ENCODE measurements at regions not wholly inside any gene's neighbourhood (a gene's known extent, or its start where the extent isn't known, plus 50 kb on each side); places are given as distances from the start of the nearest gene placed in this dataset.

DNA sequence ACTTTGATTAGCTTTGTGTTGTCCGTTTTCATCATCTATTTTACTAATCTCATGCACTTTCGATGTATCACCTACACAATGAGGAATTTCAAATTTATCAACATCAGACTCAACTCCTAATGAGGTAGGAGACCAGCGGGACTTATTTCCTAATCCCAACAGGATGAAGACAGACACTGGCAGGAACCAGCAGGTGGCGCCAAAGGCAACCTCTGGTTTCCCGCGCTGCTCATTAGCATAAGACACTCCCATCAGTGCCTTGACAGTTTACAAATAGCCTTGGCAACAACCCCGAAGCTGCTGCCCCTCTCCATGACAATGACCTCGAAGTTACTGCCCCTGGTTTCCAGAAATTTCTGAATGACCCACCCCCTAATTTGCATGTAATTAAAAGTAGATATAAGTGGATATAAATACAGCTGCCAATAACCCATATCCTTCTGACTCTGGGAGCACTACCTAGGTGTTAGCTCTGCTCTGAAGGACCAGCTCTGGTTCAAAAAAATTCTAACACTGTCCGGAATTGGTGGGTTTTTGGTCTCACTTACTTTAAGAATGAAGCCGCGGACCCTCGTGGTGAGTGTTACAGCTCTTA is 974.8 kb downstream of the ADGRL2 start:
- DNase-seq (ENCODE audit: low read depth) = no peak

GRCh38 chr1:82762829-82763532 is 962.2 kb downstream of the ADGRL2 start:
- no peak for DNase-seq (ENCODE audit: low read depth)

GRCh38 chr1:82759035-82759434 is 958.3 kb downstream of the ADGRL2 start:
- DNase-seq (ENCODE audit: low read depth) = no peak

DNA sequence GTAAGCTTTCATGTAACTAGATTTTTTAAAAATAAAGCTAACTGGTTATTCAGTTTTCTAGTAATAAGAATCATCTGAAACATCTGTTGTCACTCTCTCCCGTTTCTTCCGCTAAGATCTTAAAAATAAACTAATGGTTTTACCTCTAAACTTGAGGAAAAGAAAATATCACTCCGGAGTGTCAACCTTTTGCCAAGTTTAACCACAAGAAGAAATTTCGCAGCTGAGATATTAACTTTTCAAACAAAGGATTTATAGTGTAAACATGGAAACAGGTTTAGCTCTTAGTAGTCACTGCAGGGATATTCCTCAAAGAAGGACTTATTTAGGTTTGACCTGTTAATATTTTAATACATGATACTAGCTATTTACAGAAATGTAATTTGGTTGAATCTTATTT is 954.9 kb downstream of the ADGRL2 start:
- no peak for DNase-seq (ENCODE audit: low read depth)

DNA sequence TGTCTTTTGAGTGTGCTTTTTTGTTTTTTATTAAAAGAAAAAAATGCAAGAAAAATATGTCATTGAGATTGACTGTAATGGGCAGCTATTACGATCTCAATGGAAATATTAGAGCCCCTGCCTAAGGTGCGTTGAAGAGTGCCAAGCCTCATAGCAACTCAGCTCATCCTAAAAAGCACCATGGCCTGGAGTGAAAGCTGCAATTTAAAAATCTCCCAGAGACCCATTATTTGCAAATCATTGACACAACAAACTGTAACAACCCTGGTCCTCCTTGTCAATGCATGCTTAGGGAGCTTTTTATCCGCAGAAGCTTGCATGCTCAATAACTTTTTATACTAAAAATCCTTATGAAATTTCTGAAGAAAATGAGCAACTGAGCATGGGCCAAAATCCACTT is 954.5 kb downstream of the ADGRL2 start:
- no peak for DNase-seq (ENCODE audit: low read depth)

GRCh38 chr1:82752046-82752445 is 951.3 kb downstream of the ADGRL2 start:
- no peak for DNase-seq (ENCODE audit: low read depth)

GRCh38 chr1:82733645-82734044 is 932.9 kb downstream of the ADGRL2 start:
- no peak for DNase-seq (ENCODE audit: low read depth)

DNA sequence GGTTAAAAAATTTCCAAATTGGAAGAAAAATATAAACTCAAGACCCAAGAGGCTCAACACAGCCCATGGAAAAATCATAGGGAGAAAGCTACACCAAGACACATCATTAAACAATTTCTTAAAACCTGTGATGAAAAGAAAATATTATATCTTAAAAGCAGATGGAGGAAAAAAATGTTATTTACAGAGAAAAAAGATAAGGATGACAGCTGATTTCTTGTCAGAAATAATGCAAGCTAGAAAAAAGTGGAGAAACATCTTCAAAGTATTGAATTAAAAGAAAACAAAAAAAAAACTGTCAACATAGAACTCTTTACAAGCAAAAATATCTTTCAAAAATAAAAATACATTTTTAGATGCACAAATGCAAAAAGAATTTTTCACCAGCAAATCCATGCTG is 930.5 kb downstream of the ADGRL2 start:
- no peak for DNase-seq (ENCODE audit: low read depth)

DNA sequence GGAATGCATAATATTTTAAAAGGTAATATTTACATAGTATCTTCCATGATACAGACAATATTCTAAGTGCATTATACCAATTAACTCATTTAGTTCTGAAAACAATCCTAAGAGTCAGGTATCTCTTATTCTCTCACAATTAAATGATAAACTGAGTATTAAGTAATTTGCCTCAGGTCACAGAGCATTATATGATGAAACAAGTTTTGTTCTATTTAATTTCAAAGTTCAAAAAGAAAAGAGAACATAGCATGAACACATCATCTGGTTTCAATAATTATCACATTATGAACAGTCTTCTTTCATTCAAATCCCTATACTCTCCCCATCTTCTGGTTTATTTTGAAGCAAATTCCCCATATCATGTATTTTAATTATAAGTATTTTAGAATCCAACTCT is 927.5 kb downstream of the ADGRL2 start:
- no peak for DNase-seq (ENCODE audit: low read depth)

- DNase-seq (ENCODE audit: low read depth) = no peak
Measured at GRCh38 chr1:82724246-82724645, 923.5 kb downstream of the ADGRL2 start.

DNA sequence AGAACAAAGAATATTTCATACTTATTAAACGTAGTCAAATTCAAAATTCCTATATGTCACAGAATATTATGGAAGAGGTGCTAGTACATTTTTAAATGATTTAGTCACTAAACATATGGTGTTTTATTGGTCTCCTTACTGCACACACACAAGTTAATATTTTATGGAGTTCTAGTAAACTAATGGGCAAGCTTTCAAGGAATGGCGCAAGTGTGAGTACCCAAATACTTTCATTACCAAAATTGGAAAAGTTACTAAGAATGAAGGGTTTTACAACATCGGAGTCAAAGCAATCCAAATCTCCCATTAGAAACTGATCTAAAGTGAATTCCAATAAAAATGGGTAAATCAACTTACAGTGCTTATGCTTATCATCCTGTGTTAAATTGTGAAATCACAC is 921.9 kb downstream of the ADGRL2 start:
- no peak for DNase-seq (ENCODE audit: low read depth)

GRCh38 chr1:82721702-82722101 is 921.0 kb downstream of the ADGRL2 start:
- no peak for DNase-seq (ENCODE audit: low read depth)

- no peak for DNase-seq (ENCODE audit: low read depth)
Measured at GRCh38 chr1:82718719-82719419, 918.1 kb downstream of the ADGRL2 start.

DNA sequence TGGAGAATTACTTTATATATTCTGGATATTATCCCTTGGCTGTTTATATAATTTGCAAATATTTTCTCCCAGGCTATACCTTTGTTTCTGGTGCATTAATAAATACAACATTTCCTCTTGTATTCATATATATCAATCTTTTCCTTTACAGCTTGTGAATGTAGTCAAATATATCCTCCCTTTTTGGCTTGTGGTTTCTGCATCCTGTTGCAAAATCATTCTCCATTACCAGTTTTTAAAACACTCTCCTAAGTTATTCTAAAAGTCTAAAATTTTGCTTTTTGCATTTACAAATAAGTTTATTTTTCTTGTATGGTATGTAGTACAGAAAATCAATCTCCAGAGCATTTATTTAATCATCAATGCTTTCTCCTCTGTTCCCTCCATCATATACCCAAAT is 909.4 kb downstream of the ADGRL2 start:
- no peak for DNase-seq (ENCODE audit: low read depth)

DNA sequence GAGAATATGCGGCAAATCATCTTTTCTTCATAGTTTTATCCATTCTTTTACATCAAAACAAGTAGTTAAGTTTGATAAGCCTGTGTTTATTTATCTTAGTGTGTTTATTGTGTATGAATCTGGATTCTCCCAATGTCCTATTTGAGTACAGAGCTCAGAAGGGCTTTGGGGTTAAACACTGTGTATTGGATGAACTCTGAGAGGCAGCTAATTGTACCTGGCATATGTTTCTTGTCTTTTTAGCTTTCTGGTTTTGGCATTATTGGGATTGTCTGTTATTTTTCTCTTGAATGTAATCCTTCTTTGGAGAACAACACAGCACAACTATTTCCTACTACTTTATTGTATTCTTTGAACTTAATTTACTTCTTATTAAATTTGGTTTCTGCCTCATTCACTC is 906.9 kb downstream of the ADGRL2 start:
- DNase-seq (ENCODE audit: low read depth) = no peak

DNA sequence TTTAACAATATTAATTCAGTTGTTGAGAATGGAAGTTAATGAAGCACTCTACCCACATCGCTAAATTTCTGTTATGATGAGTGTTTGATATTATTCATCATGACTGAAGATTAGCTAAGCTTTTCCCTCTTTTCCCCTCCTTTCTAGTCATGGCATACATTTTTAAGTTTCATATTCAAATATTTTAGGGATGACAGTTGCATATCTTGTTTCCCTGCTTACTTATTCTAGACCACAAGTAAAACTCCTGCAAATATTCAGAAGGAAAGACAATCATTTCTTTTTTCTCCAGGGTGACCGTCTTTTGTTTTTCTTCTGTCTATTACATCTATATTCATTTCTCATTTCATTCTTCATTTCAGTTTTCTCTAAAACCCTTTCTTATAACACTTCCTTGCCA is 906.0 kb downstream of the ADGRL2 start:
- no peak for DNase-seq (ENCODE audit: low read depth)

DNA sequence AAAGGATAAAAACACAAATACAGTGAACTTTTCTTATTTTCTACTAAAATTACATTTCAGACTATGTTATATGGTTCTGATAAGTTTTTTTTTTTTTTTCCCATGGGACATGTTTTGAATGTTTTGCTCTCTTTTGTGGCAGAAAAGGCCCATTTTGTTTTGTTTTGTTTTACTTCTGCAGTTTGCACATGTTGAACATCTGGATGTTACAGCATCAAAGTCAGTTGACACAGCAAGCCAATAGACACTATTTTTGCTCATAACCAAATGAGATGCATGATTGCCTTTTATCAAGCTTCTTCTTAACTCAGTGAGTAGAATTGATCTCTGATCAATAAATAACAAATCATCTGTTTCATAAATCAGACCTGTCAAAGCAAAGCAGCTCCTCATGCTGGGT is 904.2 kb downstream of the ADGRL2 start:
- no peak for DNase-seq (ENCODE audit: low read depth)

DNA sequence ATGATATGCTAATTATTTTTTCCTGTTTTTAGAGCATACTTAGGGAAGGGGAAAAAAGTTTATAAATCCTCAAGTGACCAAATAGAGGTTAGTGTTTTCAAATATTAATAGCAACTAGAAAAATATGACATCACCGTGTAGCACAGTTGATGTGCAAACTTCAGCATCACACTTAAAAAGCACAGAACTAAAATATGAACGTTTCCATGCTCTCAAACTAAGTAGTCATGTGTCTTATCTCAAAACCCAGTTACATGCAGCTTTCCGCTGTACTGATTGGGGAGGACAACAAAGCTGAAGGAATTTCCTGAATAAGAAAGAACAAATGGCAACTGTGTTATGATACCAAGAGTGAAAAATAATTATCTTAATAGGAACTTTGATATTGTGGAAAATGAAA is 903.7 kb downstream of the ADGRL2 start:
- DNase-seq (ENCODE audit: low read depth) = no peak

GRCh38 chr1:82703951-82704350 is 903.2 kb downstream of the ADGRL2 start:
- no peak for DNase-seq (ENCODE audit: low read depth)

DNA sequence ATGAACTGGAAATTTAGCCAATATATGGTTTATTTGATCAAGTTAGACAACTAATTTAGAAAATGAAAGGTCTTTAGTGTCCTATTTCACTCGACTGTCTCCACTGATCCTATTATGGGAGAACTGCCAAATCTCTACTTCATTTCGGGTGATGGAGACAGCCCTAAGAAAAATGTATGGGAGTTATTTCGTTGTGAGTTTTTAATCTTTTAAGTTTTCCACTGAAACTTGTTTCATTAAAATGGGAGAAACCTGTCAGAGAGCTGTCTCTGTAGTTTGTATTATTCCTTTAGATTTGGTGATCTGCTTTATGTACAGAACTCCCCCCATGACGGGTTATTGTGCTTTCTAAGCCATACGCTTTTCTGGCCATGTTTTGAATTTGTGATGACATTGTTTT is 899.7 kb downstream of the ADGRL2 start:
- DNase-seq (ENCODE audit: low read depth) = no peak

GRCh38 chr1:82697965-82698364 is 897.2 kb downstream of the ADGRL2 start:
- DNase-seq (ENCODE audit: low read depth) = no peak

- DNase-seq (ENCODE audit: low read depth) = no peak
Measured at GRCh38 chr1:82695443-82695842, 894.7 kb downstream of the ADGRL2 start.

DNA sequence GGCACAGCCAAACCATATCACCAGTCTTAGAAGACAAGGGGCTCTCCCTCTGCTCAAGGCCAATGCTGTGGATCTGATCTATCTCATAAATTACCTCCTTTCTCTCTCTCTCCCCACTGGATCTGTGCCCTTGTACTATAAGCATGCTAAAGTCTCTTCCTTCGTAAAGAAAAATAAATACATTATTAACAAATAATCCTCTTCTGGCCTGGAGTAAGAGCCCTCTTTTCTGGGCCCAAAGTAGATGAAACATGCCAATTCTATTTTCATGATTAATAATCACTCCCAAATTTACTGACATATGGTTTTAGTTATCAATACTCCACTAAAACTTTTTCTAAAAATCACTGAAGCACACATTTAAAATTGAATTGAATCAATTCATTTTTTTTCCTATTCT is 889.7 kb downstream of the ADGRL2 start:
- no peak for DNase-seq (ENCODE audit: low read depth)

- DNase-seq (ENCODE audit: low read depth) = no peak
Measured at GRCh38 chr1:82689217-82689616, 888.5 kb downstream of the ADGRL2 start.

Measured in T-helper 22 cell (primary cell).